K562 (cell line): ENCODE measurements at regions not wholly inside any gene's neighbourhood (a gene's known extent, or its start where the extent isn't known, plus 50 kb on each side); places are given as distances from the start of the nearest gene placed in this dataset.

ENCODE experiments used
- ATAC-seq: fragments of 200-7000 bp; cut with Tn5 transposase; 3 replicates; pipeline ENCODE4 v1.9.1; 2020; ENCODE audit warnings: moderate library complexity
- BruUV-seq: library from RNA; stranded (reverse); fragments of 400-500 nt; replicated peaks from 2 replicates; lab custom pipeline; 2021; lab: Mats Ljungman, UMichigan
- CTCF ChIA-PET: fragments of 300-600 bp; formaldehyde crosslinking; extraction: SDS; loops from one replicate; lab custom pipeline; 2021; ENCODE audit warnings: low intra/inter-chr PET ratio; lab: Yijun Ruan, JAX
- POLR2A ChIA-PET: fragments of 300-600, 350-650 bp; sonication (Branson Sonifier 250); formaldehyde crosslinking; extraction: SDS; loops from one replicate; lab custom pipeline; 2021; ENCODE audit warnings: antibody characterized with exemption, inconsistent platforms; lab: Yijun Ruan, JAX
- DNase-seq, 4 experiments: peaks; one replicate each; pipeline versions ENCODE4 v3.0.0 to v3.0.0-alpha.2; 2011 to 2018; ENCODE audit warnings: low spot score in 3 of 4, mixed read lengths in 3 of 4; ENCODE audit errors: extremely low read depth in 1 of 4
- FAIRE-seq: peaks from 2 replicates; lab custom pipeline; 2011; peaks lifted over from hg19 to GRCh38; lab: Jason Lieb, UNC
- H2AFZ ChIP-seq: 2 replicates; pipeline ENCODE4 v1.6.0; 2011; ENCODE audit warnings: low read depth, low read length, control low read depth, inconsistent platforms
- H3K27ac ChIP-seq: fragments of 200-600 bp; 3 replicates; pipeline ENCODE4 v1.8.0; 2011; ENCODE audit warnings: low read depth, mild to moderate bottlenecking, control low read depth, inconsistent platforms, low read length, moderate library complexity, mixed read lengths; ENCODE audit errors: extremely low read depth
- H3K27me3 ChIP-seq, 2 experiments: fragments of 300-600 bp in 1 of 2; 2 replicates in 1 of 2; 3 replicates in 1 of 2; pipeline versions ENCODE4 v1.6.0 to v1.8.0; 2011; ENCODE audit warnings: inconsistent platforms in 2 of 2, low read length in 2 of 2, mild to moderate bottlenecking in 1 of 2, mixed read lengths in 1 of 2, moderate library complexity in 1 of 2; ENCODE audit not compliant: control insufficient read depth in 2 of 2, insufficient read depth in 2 of 2
- H3K36me3 ChIP-seq: fragments of 300-600 bp; 3 replicates; pipeline ENCODE4 v1.8.0; 2011; ENCODE audit warnings: mild to moderate bottlenecking, low read length, inconsistent platforms; ENCODE audit not compliant: control insufficient read depth, insufficient read depth
- H3K4me1 ChIP-seq, 2 experiments: fragments of 200-600 bp in 1 of 2; replicated peaks in 1 of 2; 2 replicates in 1 of 2; 3 replicates in 1 of 2; pipeline versions ENCODE4 v1.5.1 to v1.8.0; 2011; ENCODE audit warnings: inconsistent platforms in 2 of 2, low read length in 2 of 2, mild to moderate bottlenecking in 1 of 2, mixed read lengths in 1 of 2, moderate library complexity in 1 of 2; ENCODE audit not compliant: control insufficient read depth in 2 of 2, insufficient read depth in 2 of 2
- H3K4me2 ChIP-seq: 2 replicates; pipeline ENCODE4 v1.6.1; 2011; ENCODE audit warnings: low read length, control low read depth, inconsistent platforms, mixed read lengths; ENCODE audit not compliant: insufficient read depth
- H3K4me3 ChIP-seq: fragments of 200-600 bp; sonication (generic), shearing (Covaris generic); 2 replicates; pipeline ENCODE4 v1.5.1; 2016; ENCODE audit warnings: control low read depth, inconsistent platforms
- H3K79me2 ChIP-seq: fragments of 200-600 bp; 3 replicates; pipeline ENCODE4 v1.8.0; 2011; ENCODE audit warnings: low read length, inconsistent platforms; ENCODE audit not compliant: control insufficient read depth, insufficient read depth
- H3K9ac ChIP-seq, 2 experiments: 2 replicates each; pipeline versions ENCODE4 v1.6.0 to v1.6.1; 2011; ENCODE audit warnings: low read depth in 2 of 2, low read length in 2 of 2, control low read depth in 1 of 2, inconsistent platforms in 1 of 2, mild to moderate bottlenecking in 1 of 2, mixed read lengths in 1 of 2; ENCODE audit not compliant: insufficient read depth in 1 of 2
- H3K9me1 ChIP-seq: one replicate; pipeline ENCODE4 v1.6.0; 2011; ENCODE audit warnings: inconsistent platforms, mild to moderate bottlenecking, low read length, moderate library complexity; ENCODE audit not compliant: control insufficient read depth, insufficient read depth
- H3K9me3 ChIP-seq: replicated peaks from 2 replicates; pipeline ENCODE4 v1.5.1; 2011; ENCODE audit warnings: low read depth, low read length, inconsistent platforms; ENCODE audit not compliant: control insufficient read depth, insufficient read depth
- H4K20me1 ChIP-seq: replicated peaks from 2 replicates; pipeline ENCODE4 v1.6.1; 2011; ENCODE audit warnings: low read length, inconsistent platforms, mixed read lengths; ENCODE audit not compliant: control insufficient read depth, insufficient read depth
- ATF1 ChIP-seq, 2 experiments: fragments of 450-650 bp in 1 of 2; IDR thresholded peaks; 2 replicates each; pipeline ENCODE4 v1.6.1; 2016; ENCODE audit warnings: missing compliant biosample characterization in 1 of 2, missing genetic modification characterization in 1 of 2
- C11orf30 ChIP-seq: fragments of 450-650 bp; IDR thresholded peaks from 2 replicates; pipeline ENCODE4 v1.6.1; 2016; ENCODE audit warnings: low read depth, mild to moderate bottlenecking
- CHAMP1 ChIP-seq: fragments of 450-650 bp; IDR thresholded peaks from 2 replicates; pipeline ENCODE4 v1.6.1; 2016; ENCODE audit warnings: mild to moderate bottlenecking
- CREB3 ChIP-seq: fragments of 450-650 bp; conservative IDR thresholded peaks from 2 replicates; pipeline ENCODE4 v1.6.1; 2016; ENCODE audit warnings: missing genetic modification characterization, low read depth, mild to moderate bottlenecking, missing compliant biosample characterization, moderate library complexity
- DPF2 ChIP-seq: fragments of 450-650 bp; IDR thresholded peaks from 2 replicates; pipeline ENCODE4 v1.6.1; 2016
- EP400 ChIP-seq: fragments of 450-650 bp; IDR thresholded peaks from 2 replicates; pipeline ENCODE4 v1.6.1; 2017; ENCODE audit warnings: antibody characterized with exemption, mild to moderate bottlenecking, moderate library complexity
- GATAD2A ChIP-seq: fragments of 450-650 bp; IDR thresholded peaks from 2 replicates; pipeline ENCODE4 v1.6.1; 2017
- ID3 ChIP-seq, 2 experiments: fragments of 250-450 bp in 1 of 2; fragments of 450-650 bp in 1 of 2; sonication (Bioruptor Pico) in 1 of 2; IDR thresholded peaks; 2 replicates each; pipeline versions ENCODE4 v1.6.1 to v1.8.0; 2016 to 2021; ENCODE audit warnings: mild to moderate bottlenecking in 2 of 2, moderate library complexity in 2 of 2, missing compliant biosample characterization in 1 of 2, missing genetic modification characterization in 1 of 2
- MAFG ChIP-seq: fragments of 450-650 bp; conservative IDR thresholded peaks from 2 replicates; pipeline ENCODE4 v1.6.1; 2016; ENCODE audit warnings: missing genetic modification characterization, missing compliant biosample characterization
- NFRKB ChIP-seq: fragments of 450-650 bp; IDR thresholded peaks from 2 replicates; pipeline ENCODE4 v1.6.1; 2016; ENCODE audit warnings: low read depth
- RBBP5 ChIP-seq: fragments of 200-600 bp; sonication (generic); IDR thresholded peaks from 2 replicates; pipeline ENCODE4 v1.6.1; 2012; ENCODE audit warnings: borderline replicate concordance, mild to moderate bottlenecking, low read length, control low read depth, inconsistent platforms; ENCODE audit not compliant: insufficient read depth, poor library complexity, severe bottlenecking
- SRSF9 ChIP-seq: fragments of 200-400 bp; formaldehyde crosslinking; IDR thresholded peaks from 2 replicates; pipeline ENCODE4 v1.6.1; 2017; ENCODE audit warnings: low read depth, low read length, borderline replicate concordance
- ZNF639 ChIP-seq, 2 experiments: fragments of 200-800 bp in 1 of 2; sonication (Bioruptor generic) in 1 of 2; sonication (generic) in 1 of 2; formaldehyde crosslinking in 1 of 2; IDR thresholded peaks in 1 of 2; conservative IDR thresholded peaks in 1 of 2; 2 replicates each; pipeline versions ENCODE4 v1.5.0 to v1.6.1; 2016 to 2020; ENCODE audit warnings: missing compliant biosample characterization in 1 of 2, missing genetic modification characterization in 1 of 2, missing genetic modification reagents in 1 of 2
- ZNF644 ChIP-seq: fragments of 200-800 bp; sonication (Bioruptor generic); IDR thresholded peaks from 2 replicates; pipeline ENCODE4 v1.6.1; 2016; ENCODE audit warnings: low read depth, missing genetic modification characterization, missing compliant biosample characterization
- WGBS: fragments of 100-300 bp; shearing (Covaris generic); methylation state at CpG from one replicate; pipeline ENCODE4 v1.1.6; 2016; ENCODE audit warnings: low coverage, mixed read lengths; ENCODE audit not compliant: insufficient coverage; ENCODE audit errors: missing lambda C conversion rate; 5-methylcytosine and 5-hydroxymethylcytosine counted together
- in situ Hi-C: fragments of 300-500 bp; cut with MboI; formaldehyde crosslinking; loops from 4 replicates; pipeline ENCODE4 v1.15.0; 2018; ENCODE audit warnings: inconsistent platforms, mixed read lengths
- intact Hi-C: fragments of 100-400 bp; cut with micrococcal nuclease; formaldehyde crosslinking; loops from 2 replicates; pipeline ENCODE4 v1.14.2; 2022

GRCh38 chr12:23424685-23425084 lies 524.8 kb downstream of the SOX5 start:
- 43% methylated on average over 9 of the region's 9 CpGs for WGBS
- Histone ChIP-seq H3K9me1 (no peaks in the 10 kb centered on the region), H2AFZ (peak overlapping the region; percentile 82), H3K4me1 (peaks cover 0 to 21% of the 10 kb centered on the region in 2 experiments; a peak in 4 of 5 replicates), H4K20me1 (no peaks in the 10 kb centered on the region), H3K4me2 (peak overlapping the region; percentile 26; the same call in 1 of the 2 replicates), H3K9ac (peak overlapping the region in 1 of 2 experiments; percentile 47; a peak in 1 of 4 replicates), H3K9me3 (no peaks in the 10 kb centered on the region), H3K27me3 (no peaks in the 10 kb centered on the region), H3K36me3 (no peaks in the 10 kb centered on the region), H3K27ac (peak overlapping the region; percentile 84), H3K79me2 (peaks cover 4% of the 10 kb centered on the region; the same call in 1 of the 3 replicates), H3K4me3 (no peak overlapping the region)
- in situ Hi-C loops (no loop called here), intact Hi-C loops (loop anchor here (5.0 kb wide), 1 partner anchor 83 kb away; no protein-coding TSS in a partner anchor)
- BruUV-seq: no TSS peak
- POLR2A ChIA-PET: interaction anchor here (2.7 kb wide), 1 partner anchor 8 kb away, joined by 6 read pairs; no protein-coding TSS in a partner anchor
- CTCF ChIA-PET: no interaction called here
- DNase-seq (peak in 2 of 4 experiments; percentile 17 to 57), FAIRE-seq (no peak), ATAC-seq (peak; percentile 66)
- no peak for TF ChIP-seq RBBP5
- TF ChIP-seq EP400: peak; percentile 33; the same call in 1 of the 2 replicates
- TF ChIP-seq MAFG (tag): 0 out of 2 replicates have a peak, but pooled peaks have one; percentile 31
- peak; percentile 67; the same call in 1 of the 2 replicates for TF ChIP-seq CREB3
- no peak for TF ChIP-seq GATAD2A
- TF ChIP-seq CHAMP1: 0 out of 2 replicates have a peak, but pooled peaks have one; percentile 69
- no peak for TF ChIP-seq ATF1 (CRISPR knock-in tag; IDR thresholded peaks at IDR 0.05)
- peak; percentile 61 for TF ChIP-seq ATF1 (tag; IDR thresholded peaks at IDR 0.05)
- TF ChIP-seq ID3 (CRISPR knock-in tag; IDR thresholded peaks at IDR 0.05): no peak
- TF ChIP-seq ID3 (tag; IDR thresholded peaks at IDR 0.05): no peak
- 0 out of 2 replicates have a peak, but pooled peaks have one; percentile 33 for TF ChIP-seq NFRKB
- TF ChIP-seq ZNF644 (tag): peak; percentile 58; the same call in 1 of the 2 replicates
- TF ChIP-seq DPF2: peak; percentile 26; the same call in 1 of the 2 replicates
- TF ChIP-seq C11orf30: peak; percentile 25; the same call in 1 of the 2 replicates
- TF ChIP-seq SRSF9: no peak
- peak in 1 of 2 experiments; percentile 26; a peak in 1 of 4 replicates for TF ChIP-seq ZNF639 (CRISPR knock-in tag; conservative IDR thresholded peaks at IDR 0.05 in 1 of 2, IDR thresholded peaks at IDR 0.05 in 1 of 2)
